Esophagus squamous epithelium (tissue), 4 donors: ENCODE measurements at regions not wholly inside any gene's neighbourhood (a gene's known extent, or its start where the extent isn't known, plus 50 kb on each side); places are given as distances from the start of the nearest gene placed in this dataset.

Experiments
- POLR2A ChIP-seq, 4 donors: fragments of 450-650 bp; IDR thresholded peaks; one replicate each; pipeline ENCODE4 v1.6.1; 2017; ENCODE audit warnings: antibody characterized with exemption in 4 of 4, mild to moderate bottlenecking in 4 of 4, moderate library complexity in 3 of 4
- TF ChIP-seq, protein P1 (sequence below), 6 experiments: fragments of 450-650 bp in 4 of 6; fragments of 200-600 bp in 2 of 6; sonication (generic) in 2 of 6; IDR thresholded peaks; one replicate each; pipeline ENCODE4 v1.5.1; 2016 to 2019; ENCODE audit warnings: antibody characterized with exemption in 6 of 6, mild to moderate bottlenecking in 4 of 6, moderate library complexity in 4 of 6

DNA sequence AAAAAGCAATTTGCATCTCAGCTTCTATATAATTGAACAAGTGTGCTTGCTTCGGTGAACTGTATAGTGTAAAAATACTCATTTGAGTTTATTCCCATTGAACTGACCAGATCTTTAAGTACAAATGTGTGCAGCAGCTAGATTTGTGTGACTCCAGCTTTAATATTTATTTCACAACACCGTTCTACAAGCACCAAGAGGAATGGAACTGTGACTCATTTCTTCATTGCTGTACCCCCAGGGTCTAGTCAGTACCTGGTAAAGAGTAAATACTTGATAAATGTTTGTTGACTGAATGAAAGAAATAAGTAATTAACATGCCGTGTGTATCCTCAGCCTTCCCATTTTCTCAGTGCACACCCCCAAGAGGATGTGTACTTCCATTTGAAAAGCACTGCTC lies 464.8 kb downstream of the CBLN4 start:
- TF ChIP-seq, protein P1, sequence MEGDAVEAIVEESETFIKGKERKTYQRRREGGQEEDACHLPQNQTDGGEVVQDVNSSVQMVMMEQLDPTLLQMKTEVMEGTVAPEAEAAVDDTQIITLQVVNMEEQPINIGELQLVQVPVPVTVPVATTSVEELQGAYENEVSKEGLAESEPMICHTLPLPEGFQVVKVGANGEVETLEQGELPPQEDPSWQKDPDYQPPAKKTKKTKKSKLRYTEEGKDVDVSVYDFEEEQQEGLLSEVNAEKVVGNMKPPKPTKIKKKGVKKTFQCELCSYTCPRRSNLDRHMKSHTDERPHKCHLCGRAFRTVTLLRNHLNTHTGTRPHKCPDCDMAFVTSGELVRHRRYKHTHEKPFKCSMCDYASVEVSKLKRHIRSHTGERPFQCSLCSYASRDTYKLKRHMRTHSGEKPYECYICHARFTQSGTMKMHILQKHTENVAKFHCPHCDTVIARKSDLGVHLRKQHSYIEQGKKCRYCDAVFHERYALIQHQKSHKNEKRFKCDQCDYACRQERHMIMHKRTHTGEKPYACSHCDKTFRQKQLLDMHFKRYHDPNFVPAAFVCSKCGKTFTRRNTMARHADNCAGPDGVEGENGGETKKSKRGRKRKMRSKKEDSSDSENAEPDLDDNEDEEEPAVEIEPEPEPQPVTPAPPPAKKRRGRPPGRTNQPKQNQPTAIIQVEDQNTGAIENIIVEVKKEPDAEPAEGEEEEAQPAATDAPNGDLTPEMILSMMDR (IDR thresholded peaks at IDR 0.05), result no peak
- no peak for TF ChIP-seq POLR2A (IDR thresholded peaks at IDR 0.05)
